Keratinocyte (primary cell): ENCODE measurements at regions not wholly inside any gene's neighbourhood (a gene's known extent, or its start where the extent isn't known, plus 50 kb on each side); places are given as distances from the start of the nearest gene placed in this dataset.

Experiments
- DNase-seq: peaks from one replicate; pipeline ENCODE4 v3.0.0-alpha.2; 2011; ENCODE audit warnings: low read depth, missing footprints, low spot score
- FAIRE-seq: peaks from 2 replicates; lab custom pipeline; 2011; peaks lifted over from hg19 to GRCh38; lab: Jason Lieb, UNC
- H2AFZ ChIP-seq: 2 replicates; pipeline ENCODE4 v1.6.0; 2012; ENCODE audit warnings: low read length, control low read depth, inconsistent platforms; ENCODE audit not compliant: control insufficient read depth
- H3K27ac ChIP-seq: 2 replicates; pipeline ENCODE4 v1.5.1; 2011; ENCODE audit warnings: low read length; ENCODE audit not compliant: control insufficient read depth, insufficient read depth
- H3K27me3 ChIP-seq: 3 replicates; pipeline ENCODE4 v1.6.0; 2011; ENCODE audit warnings: low read length; ENCODE audit not compliant: control insufficient read depth, insufficient read depth; ENCODE audit errors: extremely low read depth
- H3K36me3 ChIP-seq, 2 experiments: 2 replicates in 1 of 2; 3 replicates in 1 of 2; pipeline ENCODE4 v1.5.1; 2011; ENCODE audit warnings: low read length in 2 of 2, mild to moderate bottlenecking in 1 of 2; ENCODE audit not compliant: control insufficient read depth in 2 of 2, insufficient read depth in 2 of 2; ENCODE audit errors: extremely low read depth in 1 of 2
- H3K4me1 ChIP-seq: 3 replicates; pipeline ENCODE4 v1.5.1; 2011; ENCODE audit warnings: low read length; ENCODE audit not compliant: control insufficient read depth, insufficient read depth; ENCODE audit errors: extremely low read depth
- H3K4me2 ChIP-seq: 3 replicates; pipeline ENCODE4 v1.6.0; 2011; ENCODE audit warnings: low read depth, low read length; ENCODE audit not compliant: control insufficient read depth, insufficient read depth; ENCODE audit errors: extremely low read depth
- H3K4me3 ChIP-seq, 3 experiments: fragments of 200-600 bp in 1 of 3; sonication (generic) in 1 of 3; 2 replicates in 2 of 3; 3 replicates in 1 of 3; pipeline ENCODE4 v1.5.1; 2011 to 2016; ENCODE audit warnings: low read length in 3 of 3, mild to moderate bottlenecking in 3 of 3, control low read depth in 2 of 3, inconsistent platforms in 1 of 3, low read depth in 1 of 3, mixed read lengths in 1 of 3, mixed run types in 1 of 3, moderate library complexity in 1 of 3; ENCODE audit not compliant: control insufficient read depth in 2 of 3, insufficient read depth in 2 of 3; ENCODE audit errors: extremely low read depth in 1 of 3
- H3K79me2 ChIP-seq: 2 replicates; pipeline ENCODE4 v1.6.0; 2012; ENCODE audit warnings: low read length; ENCODE audit not compliant: control insufficient read depth, insufficient read depth
- H3K9ac ChIP-seq: 3 replicates; pipeline ENCODE4 v1.6.0; 2011; ENCODE audit warnings: low read length; ENCODE audit not compliant: control insufficient read depth, insufficient read depth; ENCODE audit errors: extremely low read depth
- H3K9me1 ChIP-seq: 3 replicates; pipeline ENCODE4 v1.6.0; 2011; ENCODE audit warnings: low read length; ENCODE audit not compliant: control insufficient read depth, insufficient read depth; ENCODE audit errors: extremely low read depth
- H3K9me3 ChIP-seq: 2 replicates; pipeline ENCODE4 v1.5.1; 2012; ENCODE audit warnings: low read depth, low read length; ENCODE audit not compliant: control insufficient read depth
- H4K20me1 ChIP-seq: 3 replicates; pipeline ENCODE4 v1.6.0; 2011; ENCODE audit warnings: low read length; ENCODE audit not compliant: control insufficient read depth, insufficient read depth; ENCODE audit errors: extremely low read depth
- EZH2 ChIP-seq: IDR thresholded peaks from one replicate; pipeline ENCODE4 v1.6.1; 2012; ENCODE audit warnings: inconsistent platforms, mild to moderate bottlenecking, low read length, moderate library complexity
- dilution Hi-C: fragments of 300-500 bp; cut with MboI; formaldehyde crosslinking; loops from one replicate; pipeline ENCODE4 v1.7.0; 2020; ENCODE audit warnings: low sequenced_read_pairs; ENCODE audit not compliant: extremely low pct_ligation_motif_present
- TF ChIP-seq, protein P1 (sequence below), 3 experiments: IDR thresholded peaks in 1 of 3; conservative IDR thresholded peaks in 1 of 3; optimal IDR thresholded peaks in 1 of 3; 2 replicates in 2 of 3; 3 replicates in 1 of 3; pipeline versions ENCODE3 to v1.5.1; 2011; ENCODE audit warnings: low read length in 3 of 3, mild to moderate bottlenecking in 3 of 3, moderate library complexity in 2 of 3, control low read depth in 1 of 3, inconsistent platforms in 1 of 3; ENCODE audit not compliant: insufficient read depth in 2 of 3; ENCODE audit errors: extremely low read depth in 1 of 3

DNA sequence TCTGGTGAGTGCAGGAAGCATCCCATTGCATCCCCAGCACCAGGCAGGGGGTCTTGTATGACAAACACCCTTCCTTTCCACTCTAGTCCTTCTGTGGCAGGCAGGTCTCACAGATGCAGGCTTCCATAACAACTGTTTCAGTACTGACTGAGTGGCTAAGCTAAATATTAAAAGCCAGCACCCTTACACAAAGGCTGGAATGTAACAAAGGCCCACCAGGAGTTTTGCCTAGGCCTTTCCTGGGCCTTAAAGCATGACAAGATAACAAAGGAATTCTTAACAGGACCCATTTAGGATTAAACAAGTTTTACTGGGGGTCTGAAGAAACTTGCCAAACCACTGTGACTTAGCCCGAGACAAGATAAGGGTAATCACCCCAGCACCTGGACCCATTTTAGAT lies 228.9 kb upstream of the RPL38 start:
- no peak overlapping the region for H3K4me2 ChIP-seq
- dilution Hi-C loops, result no loop called here
- no peaks in the 10 kb centered on the region for H3K36me3 ChIP-seq
- H2AFZ ChIP-seq, result no peak overlapping the region
- TF ChIP-seq, protein P1, sequence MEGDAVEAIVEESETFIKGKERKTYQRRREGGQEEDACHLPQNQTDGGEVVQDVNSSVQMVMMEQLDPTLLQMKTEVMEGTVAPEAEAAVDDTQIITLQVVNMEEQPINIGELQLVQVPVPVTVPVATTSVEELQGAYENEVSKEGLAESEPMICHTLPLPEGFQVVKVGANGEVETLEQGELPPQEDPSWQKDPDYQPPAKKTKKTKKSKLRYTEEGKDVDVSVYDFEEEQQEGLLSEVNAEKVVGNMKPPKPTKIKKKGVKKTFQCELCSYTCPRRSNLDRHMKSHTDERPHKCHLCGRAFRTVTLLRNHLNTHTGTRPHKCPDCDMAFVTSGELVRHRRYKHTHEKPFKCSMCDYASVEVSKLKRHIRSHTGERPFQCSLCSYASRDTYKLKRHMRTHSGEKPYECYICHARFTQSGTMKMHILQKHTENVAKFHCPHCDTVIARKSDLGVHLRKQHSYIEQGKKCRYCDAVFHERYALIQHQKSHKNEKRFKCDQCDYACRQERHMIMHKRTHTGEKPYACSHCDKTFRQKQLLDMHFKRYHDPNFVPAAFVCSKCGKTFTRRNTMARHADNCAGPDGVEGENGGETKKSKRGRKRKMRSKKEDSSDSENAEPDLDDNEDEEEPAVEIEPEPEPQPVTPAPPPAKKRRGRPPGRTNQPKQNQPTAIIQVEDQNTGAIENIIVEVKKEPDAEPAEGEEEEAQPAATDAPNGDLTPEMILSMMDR (optimal IDR thresholded peaks at IDR 0.05 in 1 of 3, IDR thresholded peaks at IDR 0.05 in 1 of 3, conservative IDR thresholded peaks at IDR 0.05 in 1 of 3; ENCODE audit: extremely low read depth in 1 of 3, insufficient read depth in 2 of 3, low read length in 3 of 3), result no peak
- TF ChIP-seq EZH2, result no peak
- peaks cover 6% of the 10 kb centered on the region for H3K27me3 ChIP-seq
- H3K4me3 ChIP-seq, result no peak overlapping the region
- H3K4me1 ChIP-seq, result no peaks in the 10 kb centered on the region
- DNase-seq, result no peak
- no peaks in the 10 kb centered on the region for H4K20me1 ChIP-seq
- H3K27ac ChIP-seq, result no peak overlapping the region
- no peaks in the 10 kb centered on the region for H3K9me1 ChIP-seq
- no peak overlapping the region for H3K9ac ChIP-seq
- H3K9me3 ChIP-seq, result no peaks in the 10 kb centered on the region
- FAIRE-seq, result no peak
- no peaks in the 10 kb centered on the region for H3K79me2 ChIP-seq

DNA sequence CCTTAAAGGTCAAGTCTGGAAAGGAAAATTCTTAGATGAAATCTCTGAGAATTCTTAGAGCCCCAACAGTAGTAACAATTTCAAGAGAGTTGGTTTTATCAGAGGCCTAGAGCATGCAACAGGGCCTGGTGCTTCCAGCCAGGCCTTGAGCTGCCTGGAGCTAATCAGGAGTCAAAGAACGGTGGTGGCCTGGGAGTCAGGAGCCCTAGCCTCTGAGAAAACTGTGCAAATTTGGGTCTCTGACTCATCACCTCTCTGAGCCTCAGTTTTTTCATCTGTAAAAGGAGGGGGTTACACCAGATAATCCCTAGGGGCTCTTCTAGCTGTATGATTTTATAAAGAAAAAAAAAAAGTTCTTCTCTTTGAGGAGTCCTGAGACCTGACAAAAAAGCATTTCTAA lies 227.3 kb upstream of the RPL38 start:
- H3K36me3 ChIP-seq, result no peaks in the 10 kb centered on the region
- TF ChIP-seq, protein P1 (optimal IDR thresholded peaks at IDR 0.05 in 1 of 3, IDR thresholded peaks at IDR 0.05 in 1 of 3, conservative IDR thresholded peaks at IDR 0.05 in 1 of 3; ENCODE audit: extremely low read depth in 1 of 3, insufficient read depth in 2 of 3, low read length in 3 of 3), result no peak
- TF ChIP-seq EZH2, result no peak
- DNase-seq (no peak), FAIRE-seq (no peak)
- no peak overlapping the region for H3K4me2 ChIP-seq
- no peak overlapping the region for H3K27ac ChIP-seq
- H3K79me2 ChIP-seq, result no peaks in the 10 kb centered on the region
- dilution Hi-C loops, result no loop called here
- no peaks in the 10 kb centered on the region for H3K9me1 ChIP-seq
- H3K9ac ChIP-seq, result no peak overlapping the region
- H3K4me3 ChIP-seq, result no peak overlapping the region
- no peaks in the 10 kb centered on the region for H3K4me1 ChIP-seq
- no peak overlapping the region for H2AFZ ChIP-seq
- no peaks in the 10 kb centered on the region for H3K9me3 ChIP-seq
- H4K20me1 ChIP-seq, result no peaks in the 10 kb centered on the region
- H3K27me3 ChIP-seq, result peaks cover 6% of the 10 kb centered on the region
